ENCODE measurements at regions not wholly inside any gene's neighbourhood (a gene's known extent, or its start where the extent isn't known, plus 50 kb on each side); places are given as distances from the start of the nearest gene placed in this dataset.
"Not testable (repeated sequence)": the region's sequence is repeated elsewhere in the genome, so short reads cannot be mapped to it uniquely, and the experiment has no call there.

- no peak for DNase-seq
These were observed 58.6 kb upstream of the SLC38A4 start for GRCh38 chr12:46884362-46884761.

- no peak for DNase-seq
These were observed 60.8 kb upstream of the SLC38A4 start for GRCh38 chr12:46886541-46887041.

GRCh38 chr12:46887870-46888269 is 62.1 kb upstream of the SLC38A4 start:
- no peak for DNase-seq

GRCh38 chr12:46888568-46888967 is 62.8 kb upstream of the SLC38A4 start:
- no peak for DNase-seq

- DNase-seq: no peak
These were observed 65.5 kb upstream of the SLC38A4 start for GRCh38 chr12:46891306-46891705.

- no peak for DNase-seq
These were observed 66.4 kb upstream of the SLC38A4 start for GRCh38 chr12:46892034-46892705.

GRCh38 chr12:46892887-46893286 is 67.1 kb upstream of the SLC38A4 start:
- DNase-seq: no peak

GRCh38 chr12:46893434-46893833 is 67.6 kb upstream of the SLC38A4 start:
- no peak for DNase-seq

- DNase-seq: no peak
These were observed 69.9 kb upstream of the SLC38A4 start for GRCh38 chr12:46895726-46896125.

GRCh38 chr12:46896680-46897079 is 70.9 kb upstream of the SLC38A4 start:
- DNase-seq: no peak

- DNase-seq: no peak
These were observed 72.5 kb upstream of the SLC38A4 start for GRCh38 chr12:46898152-46898931.

- DNase-seq: no peak
These were observed 73.2 kb upstream of the SLC38A4 start for GRCh38 chr12:46898989-46899388.

GRCh38 chr12:46900734-46901463 is 75.1 kb upstream of the SLC38A4 start:
- no peak for DNase-seq

GRCh38 chr12:46901464-46902205 is 75.8 kb upstream of the SLC38A4 start:
- DNase-seq: no peak

GRCh38 chr12:46903058-46903457 is 77.3 kb upstream of the SLC38A4 start:
- DNase-seq: no peak

GRCh38 chr12:46904406-46905238 is 78.8 kb upstream of the SLC38A4 start:
- DNase-seq: no peak

GRCh38 chr12:46905239-46905627 is 79.4 kb upstream of the SLC38A4 start:
- DNase-seq: not testable (repeated sequence)

- DNase-seq: no peak
These were observed 82.0 kb upstream of the SLC38A4 start for GRCh38 chr12:46907791-46908190.

- DNase-seq: no peak
These were observed 82.6 kb upstream of the SLC38A4 start for GRCh38 chr12:46908236-46908935.

- no peak for DNase-seq
These were observed 83.3 kb upstream of the SLC38A4 start for GRCh38 chr12:46908936-46909635.

GRCh38 chr12:46910830-46911229 is 85.0 kb upstream of the SLC38A4 start:
- no peak for DNase-seq
